ENCODE measurements at regions not wholly inside any gene's neighbourhood (a gene's known extent, or its start where the extent isn't known, plus 50 kb on each side); places are given as distances from the start of the nearest gene placed in this dataset.
"Not testable (repeated sequence)": the region's sequence is repeated elsewhere in the genome, so short reads cannot be mapped to it uniquely, and the experiment has no call there.

- FAIRE-seq = not testable (repeated sequence)
Observed at GRCh38 chr9:22225856-22226255, 216.8 kb upstream of the CDKN2B start.

- FAIRE-seq = no peak
Observed at GRCh38 chr9:22227986-22228385, 218.6 kb upstream of the DMRTA1 start.

DNA sequence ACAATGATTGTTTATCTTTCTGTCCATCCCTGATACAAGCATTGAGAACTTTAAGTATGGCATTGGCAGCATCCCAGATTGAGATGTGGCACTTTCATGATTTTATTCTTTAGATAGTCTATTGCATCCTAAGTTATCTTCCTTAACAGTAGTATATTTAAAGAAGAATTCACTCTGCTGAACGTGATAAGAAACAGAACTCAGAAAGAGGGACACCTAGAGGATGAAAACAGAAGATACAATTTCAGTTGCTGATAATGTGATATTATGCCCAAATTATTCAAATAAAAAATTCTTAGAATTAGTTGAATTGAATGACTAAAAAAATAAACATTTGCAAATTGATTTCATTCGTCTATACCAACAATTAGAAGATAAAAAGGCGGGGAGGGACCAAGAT lies 218.1 kb upstream of the DMRTA1 start:
- peak; percentile 45 for FAIRE-seq

GRCh38 chr9:22229069-22229468 lies 217.6 kb upstream of the DMRTA1 start:
- FAIRE-seq = no peak

DNA sequence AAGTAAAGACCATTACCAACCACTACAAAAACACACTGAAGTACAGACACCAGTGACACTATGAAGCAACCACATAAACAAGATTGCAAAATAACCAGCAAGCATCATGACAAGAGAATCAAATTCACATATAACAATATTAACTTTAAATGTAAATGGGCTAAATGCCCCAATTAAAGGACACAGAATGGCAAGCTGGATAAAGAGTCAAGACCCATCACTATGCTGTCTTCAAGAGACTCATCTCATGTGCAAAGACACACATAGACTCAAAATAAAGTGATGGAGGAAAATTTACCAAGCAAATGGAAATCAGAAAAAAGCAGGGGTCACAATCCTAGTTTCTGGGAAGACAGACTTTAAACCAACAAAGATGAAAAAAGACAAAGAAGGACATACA lies 215.3 kb upstream of the DMRTA1 start:
- FAIRE-seq = not testable (repeated sequence)

DNA sequence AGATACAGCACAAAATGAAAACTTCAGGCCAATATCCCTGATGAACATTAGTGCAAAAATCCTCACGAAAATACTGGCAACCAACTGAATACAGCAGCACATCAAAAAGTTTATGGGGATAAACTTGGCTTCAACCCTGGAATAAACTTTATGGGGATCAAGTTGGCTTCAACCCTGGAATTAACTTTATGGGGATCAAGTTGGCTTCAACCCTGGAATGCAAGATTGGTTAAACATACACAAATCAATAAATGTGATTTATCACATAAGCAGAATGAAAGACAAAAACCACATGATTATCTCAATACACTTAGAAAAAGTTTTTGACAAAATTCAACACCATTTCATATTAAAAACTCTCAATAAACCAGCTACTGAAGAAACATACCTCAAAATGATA lies 213.7 kb upstream of the DMRTA1 start:
- no peak for FAIRE-seq

DNA sequence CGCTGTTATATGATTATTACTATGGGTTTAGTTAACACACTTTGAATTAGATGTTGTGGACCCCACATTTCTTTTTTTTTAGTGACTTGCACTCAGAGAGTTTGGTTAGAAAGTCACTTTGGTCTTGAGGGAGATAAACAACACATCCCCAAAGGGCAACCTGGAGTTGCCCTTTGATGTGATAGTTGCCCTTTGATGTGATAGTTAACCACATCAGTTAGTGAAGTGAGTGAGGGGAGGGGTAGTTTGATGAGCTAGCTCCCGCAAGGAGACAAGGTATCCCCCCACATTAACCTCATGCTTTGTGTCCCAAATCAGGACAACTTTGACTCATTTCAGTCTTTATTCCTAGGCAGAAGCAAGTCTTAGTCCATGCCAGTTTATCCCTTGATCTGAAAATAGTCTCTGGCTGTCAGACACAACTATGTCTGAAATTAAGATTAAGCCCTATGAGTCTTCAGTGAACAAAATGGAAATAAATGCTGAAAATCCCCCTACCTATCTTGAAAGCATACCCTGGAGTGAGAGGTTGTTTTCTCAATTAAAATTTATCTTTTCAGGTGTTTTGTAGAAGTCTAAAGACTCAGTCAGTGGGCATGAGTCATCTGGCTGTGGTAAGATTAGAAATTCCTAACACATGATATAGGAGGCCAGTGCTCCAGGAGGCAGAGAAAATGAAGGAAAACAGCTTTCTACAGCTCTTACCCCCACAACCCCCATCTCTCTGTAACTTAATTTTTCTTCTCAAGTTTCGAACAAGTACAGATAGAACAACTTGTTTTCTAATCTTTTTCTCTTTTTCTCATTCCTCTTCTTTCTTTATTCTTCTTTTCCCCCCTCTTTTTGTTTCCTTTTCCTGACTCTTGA lies 208.9 kb upstream of the DMRTA1 start:
- FAIRE-seq = no peak

GRCh38 chr9:22238809-22239684 lies 207.6 kb upstream of the DMRTA1 start:
- peak; percentile 100 for FAIRE-seq

GRCh38 chr9:22240619-22241018 lies 206.0 kb upstream of the DMRTA1 start:
- FAIRE-seq = no peak

DNA sequence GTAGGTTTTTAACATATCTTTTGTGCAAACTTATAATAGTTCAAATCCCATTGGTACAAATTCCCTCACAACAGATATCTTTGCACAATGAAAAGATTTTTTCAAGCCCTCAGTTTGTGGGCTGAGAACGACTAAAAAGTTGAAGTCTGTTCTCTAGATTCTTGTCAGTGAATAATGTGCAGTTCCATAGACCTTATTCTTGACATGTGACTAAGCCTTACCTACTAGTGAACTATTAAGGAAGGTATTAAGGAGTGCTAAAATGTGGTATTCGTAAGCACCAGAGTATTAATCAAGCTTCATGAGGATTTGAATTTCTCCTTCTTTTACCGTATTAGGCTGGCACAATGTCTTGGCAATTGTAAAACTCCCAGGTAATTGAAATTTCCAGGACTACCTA lies 205.6 kb upstream of the DMRTA1 start:
- peak; percentile 55 for FAIRE-seq

GRCh38 chr9:22241611-22242010 lies 205.0 kb upstream of the DMRTA1 start:
- FAIRE-seq = no peak

- FAIRE-seq = peak; percentile 95
Observed at GRCh38 chr9:22244139-22245011, 202.2 kb upstream of the DMRTA1 start.

GRCh38 chr9:22255337-22255736 lies 191.3 kb upstream of the DMRTA1 start:
- no peak for FAIRE-seq

- no peak for FAIRE-seq
Observed at GRCh38 chr9:22256381-22256780, 190.2 kb upstream of the DMRTA1 start.

GRCh38 chr9:22257026-22257816 lies 189.4 kb upstream of the DMRTA1 start:
- no peak for FAIRE-seq

GRCh38 chr9:22265038-22265437 lies 181.6 kb upstream of the DMRTA1 start:
- FAIRE-seq = no peak

DNA sequence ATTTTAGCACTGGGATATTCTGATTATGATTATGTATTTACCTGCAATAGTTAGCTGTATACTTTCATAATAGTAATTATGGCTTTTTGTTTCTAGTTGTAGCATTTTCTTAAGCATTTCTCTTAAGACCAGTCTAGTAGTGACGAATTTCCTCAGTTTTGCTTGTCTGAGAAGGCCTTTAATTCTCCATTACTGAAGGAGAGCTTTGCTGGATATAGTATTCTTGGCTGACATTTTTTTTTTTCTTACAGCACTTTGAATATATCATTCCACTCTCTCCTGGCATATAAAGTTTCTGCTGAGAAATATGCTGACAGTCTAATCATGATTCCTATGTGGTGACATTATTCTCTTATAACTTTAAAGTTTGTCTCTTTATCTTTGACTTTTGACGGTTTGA lies 181.1 kb upstream of the DMRTA1 start:
- FAIRE-seq = no peak

GRCh38 chr9:22274477-22274876 lies 172.1 kb upstream of the DMRTA1 start:
- no peak for FAIRE-seq

DNA sequence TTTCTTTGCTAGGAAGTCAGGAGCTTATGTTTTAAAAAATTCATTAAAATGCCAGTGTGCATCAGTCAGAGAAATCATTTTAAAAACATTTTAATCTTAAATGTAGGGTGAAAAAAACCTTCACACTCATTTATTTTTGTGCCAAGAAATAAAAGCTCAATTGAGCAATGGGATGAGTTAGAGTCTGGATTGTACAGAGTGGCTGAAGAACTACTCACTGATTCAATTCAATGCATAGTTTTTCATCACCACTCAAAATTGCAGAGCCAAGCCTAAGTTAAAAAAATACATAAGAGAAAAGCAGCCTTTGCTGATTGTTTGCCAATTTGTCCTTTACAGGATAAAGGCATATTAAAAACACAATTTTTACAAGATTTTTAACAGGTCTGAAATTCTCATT lies 168.2 kb upstream of the DMRTA1 start:
- FAIRE-seq = no peak

DNA sequence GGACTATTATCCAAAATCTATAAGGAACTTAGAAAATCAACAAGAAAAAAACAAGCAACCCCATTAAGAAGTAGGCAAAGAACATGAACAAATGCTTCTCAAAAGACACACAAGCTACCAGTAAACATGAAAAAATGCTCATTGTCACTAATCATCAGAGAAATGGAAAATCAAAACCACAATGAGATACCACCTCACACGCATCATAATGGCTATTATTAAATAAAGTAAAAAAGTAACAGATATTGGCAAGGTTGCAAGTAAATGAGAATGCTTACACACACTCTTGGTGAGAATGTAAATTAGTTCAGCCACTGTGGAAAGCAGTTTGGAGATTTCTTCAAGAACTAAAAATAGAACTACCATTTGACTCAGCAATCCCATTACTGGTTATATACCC lies 167.0 kb upstream of the DMRTA1 start:
- FAIRE-seq = no peak

GRCh38 chr9:22285066-22285465 lies 161.6 kb upstream of the DMRTA1 start:
- FAIRE-seq = no peak

DNA sequence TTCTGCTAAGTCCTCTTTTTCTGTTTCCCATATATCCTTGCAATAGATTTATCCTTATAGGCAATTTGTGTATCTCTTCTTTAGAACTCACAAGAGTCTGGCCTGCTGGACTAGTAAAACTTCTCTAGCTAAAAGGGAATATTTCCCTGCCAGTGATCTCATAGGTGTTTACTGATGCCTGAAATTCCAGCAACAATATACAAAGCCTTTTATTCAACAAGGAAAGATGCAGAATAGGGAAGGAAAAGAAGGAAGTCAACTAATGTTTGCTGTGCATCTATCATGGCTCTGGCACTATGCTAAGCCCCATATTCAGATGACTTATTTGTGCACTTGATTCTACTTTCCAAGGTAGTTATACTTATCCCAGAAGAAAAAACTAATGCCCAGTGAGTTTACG lies 160.0 kb upstream of the DMRTA1 start:
- FAIRE-seq = no peak

Measured in islet of Langerhans (tissue), 1 donor.